GM12875 (cell line): ENCODE measurements at regions not wholly inside any gene's neighbourhood (a gene's known extent, or its start where the extent isn't known, plus 50 kb on each side); places are given as distances from the start of the nearest gene placed in this dataset.

ENCODE experiments used
- H3K4me3 ChIP-seq: one replicate; pipeline ENCODE4 v1.5.1; 2011; ENCODE audit warnings: low read depth, low read length, control low read depth
- CTCF ChIP-seq: IDR thresholded peaks from 2 replicates; pipeline ENCODE4 v1.5.1; 2011; ENCODE audit warnings: low read depth, mild to moderate bottlenecking, control low read depth, inconsistent platforms, low read length, moderate library complexity, borderline replicate concordance; ENCODE audit not compliant: insufficient read depth

GRCh38 chr9:120258096-120258495 is 321.9 kb downstream of the CDK5RAP2 start:
- TF ChIP-seq CTCF = no peak
- no peak overlapping the region for H3K4me3 ChIP-seq

GRCh38 chr9:120257483-120257882 is 322.5 kb downstream of the CDK5RAP2 start:
- no peak for TF ChIP-seq CTCF
- H3K4me3 ChIP-seq = no peak overlapping the region

- TF ChIP-seq CTCF = no peak
- no peak overlapping the region for H3K4me3 ChIP-seq
Measured at GRCh38 chr9:120256146-120256545, 323.8 kb downstream of the CDK5RAP2 start.

- TF ChIP-seq CTCF = no peak
- H3K4me3 ChIP-seq = no peak overlapping the region
Measured at GRCh38 chr9:120252248-120252647, 327.7 kb downstream of the CDK5RAP2 start.

GRCh38 chr9:120242116-120242811 is 337.7 kb downstream of the CDK5RAP2 start:
- H3K4me3 ChIP-seq = no peak overlapping the region
- no peak for TF ChIP-seq CTCF

- TF ChIP-seq CTCF = no peak
Measured at GRCh38 chr9:120236596-120236995, 343.4 kb downstream of the CDK5RAP2 start.

GRCh38 chr9:120235081-120235480 is 344.9 kb downstream of the CDK5RAP2 start:
- no peak for TF ChIP-seq CTCF
- H3K4me3 ChIP-seq = no peak overlapping the region

More at GRCh38 chr9:120236596-120236995, 343.4 kb downstream of the CDK5RAP2 start:
- no peak overlapping the region for H3K4me3 ChIP-seq
